GM20000 (cell line): ENCODE measurements at regions not wholly inside any gene's neighbourhood (a gene's known extent, or its start where the extent isn't known, plus 50 kb on each side); places are given as distances from the start of the nearest gene placed in this dataset.

Experiments
- DNase-seq: peaks from one replicate; pipeline ENCODE4 v3.0.0; 2012; ENCODE audit warnings: low spot score
- TF ChIP-seq, protein P1 (sequence below): IDR thresholded peaks from 2 replicates; pipeline ENCODE4 v1.5.1; 2012; ENCODE audit warnings: mild to moderate bottlenecking, control low read depth; ENCODE audit errors: extremely low read depth, missing control alignments

- DNase-seq, result no peak
- TF ChIP-seq, protein P1, sequence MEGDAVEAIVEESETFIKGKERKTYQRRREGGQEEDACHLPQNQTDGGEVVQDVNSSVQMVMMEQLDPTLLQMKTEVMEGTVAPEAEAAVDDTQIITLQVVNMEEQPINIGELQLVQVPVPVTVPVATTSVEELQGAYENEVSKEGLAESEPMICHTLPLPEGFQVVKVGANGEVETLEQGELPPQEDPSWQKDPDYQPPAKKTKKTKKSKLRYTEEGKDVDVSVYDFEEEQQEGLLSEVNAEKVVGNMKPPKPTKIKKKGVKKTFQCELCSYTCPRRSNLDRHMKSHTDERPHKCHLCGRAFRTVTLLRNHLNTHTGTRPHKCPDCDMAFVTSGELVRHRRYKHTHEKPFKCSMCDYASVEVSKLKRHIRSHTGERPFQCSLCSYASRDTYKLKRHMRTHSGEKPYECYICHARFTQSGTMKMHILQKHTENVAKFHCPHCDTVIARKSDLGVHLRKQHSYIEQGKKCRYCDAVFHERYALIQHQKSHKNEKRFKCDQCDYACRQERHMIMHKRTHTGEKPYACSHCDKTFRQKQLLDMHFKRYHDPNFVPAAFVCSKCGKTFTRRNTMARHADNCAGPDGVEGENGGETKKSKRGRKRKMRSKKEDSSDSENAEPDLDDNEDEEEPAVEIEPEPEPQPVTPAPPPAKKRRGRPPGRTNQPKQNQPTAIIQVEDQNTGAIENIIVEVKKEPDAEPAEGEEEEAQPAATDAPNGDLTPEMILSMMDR, result no peak
Measured at GRCh38 chr7:41470081-41470480, 232.8 kb downstream of the INHBA start.

GRCh38 chr7:41467596-41467995, 235.3 kb downstream of the INHBA start:
- no peak for DNase-seq
- TF ChIP-seq, protein P1, result no peak

DNA sequence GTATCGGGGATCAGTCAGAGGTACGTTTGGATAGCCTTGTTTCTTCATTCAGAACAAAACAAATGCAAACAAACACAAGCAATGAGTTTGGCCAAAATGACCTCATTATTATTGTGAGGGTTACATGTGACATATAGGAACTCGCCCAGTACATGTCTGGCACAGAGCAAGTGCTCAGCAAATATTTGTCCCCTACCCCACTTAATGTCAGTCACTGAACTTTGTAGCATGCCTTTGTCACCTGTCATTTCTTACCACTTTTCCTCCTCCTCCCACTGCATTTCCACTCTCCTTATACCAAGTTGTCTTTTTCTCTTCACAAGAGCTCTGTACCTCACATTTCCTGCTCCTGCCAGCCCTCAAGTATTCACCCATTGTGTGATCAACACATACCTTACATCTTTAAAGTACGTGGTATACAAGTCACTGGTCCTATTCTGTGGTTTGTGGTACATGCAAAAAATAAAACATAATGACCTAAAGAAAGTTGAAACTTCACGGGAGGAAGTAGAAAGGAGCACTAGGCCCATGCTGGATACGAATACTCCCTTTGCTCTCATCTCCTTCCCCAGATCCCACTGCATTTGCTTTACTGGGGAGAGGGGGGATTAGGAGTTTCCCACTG, 236.0 kb downstream of the INHBA start:
- TF ChIP-seq, protein P1, result no peak
- no peak for DNase-seq

DNA sequence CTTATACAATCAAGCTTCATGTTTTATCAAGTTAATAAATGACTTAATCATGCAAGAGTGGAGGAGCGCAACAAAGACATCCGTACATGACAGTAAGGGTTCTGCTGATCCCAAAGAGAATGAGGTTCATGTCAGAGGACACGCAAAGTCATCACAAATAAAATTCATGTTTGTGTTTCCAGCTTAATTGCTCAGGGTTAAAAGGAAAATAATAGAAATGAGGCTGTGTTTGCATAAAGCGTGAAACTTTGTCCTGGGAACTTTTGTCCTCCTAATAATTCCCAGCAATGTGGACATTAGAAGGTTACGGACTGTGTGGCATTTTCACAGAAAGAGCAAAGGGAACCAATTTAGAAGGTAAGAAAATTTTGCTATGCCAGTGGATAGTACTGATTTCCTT, 237.3 kb downstream of the INHBA start:
- DNase-seq, result no peak
- TF ChIP-seq, protein P1, result no peak

- no peak for DNase-seq
Measured at GRCh38 chr7:41463770-41464470, 239.0 kb downstream of the INHBA start.

DNA sequence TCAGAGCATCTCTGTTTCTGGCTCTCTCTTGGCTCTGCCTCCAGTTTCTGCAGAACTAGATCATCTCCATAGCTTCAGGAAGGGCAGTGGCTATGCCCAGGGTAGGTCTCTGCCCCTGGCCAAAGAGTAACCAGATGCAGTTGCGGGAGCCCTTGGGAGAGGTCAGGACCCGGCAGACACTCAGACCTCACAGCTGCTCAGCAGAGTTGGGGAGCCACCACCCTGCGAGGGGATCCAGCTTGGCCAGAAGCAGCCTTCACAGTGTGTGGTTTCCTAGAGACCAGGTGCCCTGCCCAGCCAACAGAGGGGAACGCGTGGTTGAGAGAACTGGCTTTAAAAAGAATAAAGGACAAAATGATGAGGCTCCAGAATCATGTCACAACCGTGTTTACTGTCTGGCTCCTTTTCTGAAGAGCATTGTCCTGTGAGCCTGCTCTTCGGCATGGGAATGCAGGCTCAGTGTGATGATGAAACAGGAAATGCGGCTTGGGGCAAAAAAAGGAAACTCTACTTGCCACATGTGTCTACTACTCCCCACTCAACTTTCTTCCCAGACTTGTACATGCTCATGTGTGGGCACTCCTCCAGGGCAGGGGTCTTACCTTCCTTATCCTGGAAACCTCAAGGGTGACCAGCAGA, 243.1 kb downstream of the INHBA start:
- DNase-seq, result no peak
- TF ChIP-seq, protein P1, result no peak

More at GRCh38 chr7:41463770-41464470, 239.0 kb downstream of the INHBA start:
- TF ChIP-seq, protein P1, result no peak

- no peak for DNase-seq
- TF ChIP-seq, protein P1, result no peak
Measured at GRCh38 chr7:41459183-41459582, 243.7 kb downstream of the INHBA start.
